B cell (primary cell): ENCODE measurements at regions not wholly inside any gene's neighbourhood (a gene's known extent, or its start where the extent isn't known, plus 50 kb on each side); places are given as distances from the start of the nearest gene placed in this dataset.

Source experiments
- ATAC-seq: fragments of 200-7000 bp; cut with Tn5 transposase; one replicate; pipeline ENCODE4 v1.10.0; 2021; ENCODE audit warnings: low read depth, mild to moderate bottlenecking, moderate number of reproducible peaks, moderate library complexity
- CTCF ChIA-PET: fragments of 350-600 bp; sonication (Branson Sonifier 250); formaldehyde crosslinking; loops from one replicate; lab custom pipeline; 2021; ENCODE audit warnings: antibody characterized with exemption, inconsistent platforms; lab: Charles Lee
- POLR2A ChIA-PET: fragments of 350-600 bp; sonication (Branson Sonifier 250); formaldehyde crosslinking; loops from one replicate; lab custom pipeline; 2021; ENCODE audit warnings: antibody characterized with exemption; lab: Charles Lee
- DNase-seq: peaks from one replicate; pipeline ENCODE4 v3.0.0; 2013
- H2AFZ ChIP-seq: 2 replicates; pipeline ENCODE4 v1.6.1; 2012; ENCODE audit warnings: mild to moderate bottlenecking, low read depth, low read length; ENCODE audit not compliant: insufficient read depth, poor library complexity, severe bottlenecking
- H3K27ac ChIP-seq, 2 donors: 1 replicate in 1 of 2; 2 replicates in 1 of 2; pipeline ENCODE4 v1.5.1; 2012 to 2013; ENCODE audit warnings: low read length in 2 of 2, mild to moderate bottlenecking in 2 of 2, moderate library complexity in 1 of 2
- H3K27me3 ChIP-seq, 4 experiments: fragments of 200-600 bp in 1 of 4; sonication (generic) in 1 of 4; replicated peaks in 1 of 4; 1 replicate in 2 of 4; 2 replicates in 2 of 4; pipeline versions ENCODE4 v1.6.1 to v1.7.0; 2013 to 2016; ENCODE audit warnings: low read length in 3 of 4, mild to moderate bottlenecking in 2 of 4, mixed read lengths in 1 of 4, moderate library complexity in 1 of 4; ENCODE audit not compliant: insufficient read depth in 4 of 4, control insufficient read depth in 3 of 4; ENCODE audit errors: control extremely low read depth in 1 of 4
- H3K36me3 ChIP-seq, 2 experiments: replicated peaks in 1 of 2; 1 replicate in 1 of 2; 2 replicates in 1 of 2; pipeline versions ENCODE4 v1.6.1 to v1.7.1; 2013; ENCODE audit warnings: low read length in 1 of 2; ENCODE audit not compliant: insufficient read depth in 2 of 2, control insufficient read depth in 1 of 2; ENCODE audit errors: control extremely low read depth in 1 of 2, extremely low read depth in 1 of 2
- H3K4me1 ChIP-seq, 2 donors: fragments of 200-600 bp in 1 of 2; sonication (generic) in 1 of 2; 1 replicate in 1 of 2; 2 replicates in 1 of 2; pipeline versions ENCODE4 v1.5.1 to v1.6.1; 2013 to 2017; ENCODE audit warnings: low read length in 2 of 2; ENCODE audit not compliant: control insufficient read depth in 2 of 2, insufficient read depth in 2 of 2
- H3K4me2 ChIP-seq: replicated peaks from 2 replicates; pipeline ENCODE3; 2012; ENCODE audit warnings: mild to moderate bottlenecking, low read depth, low read length; ENCODE audit not compliant: poor library complexity, severe bottlenecking
- H3K4me3 ChIP-seq, 5 experiments: fragments of 200-600 bp in 1 of 5; sonication (generic) in 1 of 5; 1 replicate in 3 of 5; 2 replicates in 2 of 5; pipeline versions ENCODE4 v1.5.1 to v1.7.0; 2011 to 2016; ENCODE audit warnings: low read length in 4 of 5, mild to moderate bottlenecking in 4 of 5, low read depth in 2 of 5, control low read depth in 1 of 5, moderate library complexity in 1 of 5; ENCODE audit not compliant: insufficient read depth in 1 of 5; ENCODE audit errors: control extremely low read depth in 1 of 5, extremely low read depth in 1 of 5
- H3K79me2 ChIP-seq: fragments of 200-600 bp; sonication (generic); one replicate; pipeline ENCODE4 v1.6.0; 2016; ENCODE audit warnings: low read length; ENCODE audit not compliant: control insufficient read depth, insufficient read depth
- H3K9ac ChIP-seq: fragments of 200-600 bp; sonication (generic); 2 replicates; pipeline ENCODE4 v1.6.1; 2017; ENCODE audit warnings: mild to moderate bottlenecking, low read length, moderate library complexity
- H3K9me3 ChIP-seq, 3 donors: one replicate each; pipeline versions ENCODE4 v1.6.1 to v1.7.1; 2013; ENCODE audit warnings: low read length in 2 of 3; ENCODE audit not compliant: control insufficient read depth in 2 of 3, insufficient read depth in 1 of 3; ENCODE audit errors: control extremely low read depth in 1 of 3
- H4K20me1 ChIP-seq: 2 replicates; pipeline ENCODE4 v1.6.0; 2012; ENCODE audit warnings: mild to moderate bottlenecking, low read length; ENCODE audit not compliant: insufficient read depth, control insufficient read depth, poor library complexity, severe bottlenecking
- H3K27ac Mint-ChIP-seq: one replicate; pipeline ENCODE4 v1.8.0; 2021; ENCODE audit warnings: mixed read lengths
- H3K27me3 Mint-ChIP-seq: one replicate; pipeline ENCODE4 v1.8.0; 2021; ENCODE audit warnings: mixed read lengths
- H3K4me1 Mint-ChIP-seq: one replicate; pipeline ENCODE4 v1.8.0; 2021; ENCODE audit warnings: mixed read lengths
- H3K4me3 Mint-ChIP-seq: one replicate; pipeline ENCODE4 v1.8.0; 2021; ENCODE audit warnings: mixed read lengths
- H3K9me3 Mint-ChIP-seq: one replicate; pipeline ENCODE4 v1.8.0; 2022; ENCODE audit warnings: mixed read lengths; ENCODE audit not compliant: insufficient read depth
- CTCF ChIP-seq: fragments of 200-600 bp; IDR thresholded peaks from one replicate; pipeline ENCODE4 v1.8.0; 2022; ENCODE audit warnings: antibody characterized with exemption, mild to moderate bottlenecking
- EZH2 ChIP-seq: IDR thresholded peaks from 2 replicates; pipeline ENCODE4 v1.6.1; 2012; ENCODE audit warnings: borderline replicate concordance, low read depth, mild to moderate bottlenecking, moderate library complexity, low read length; ENCODE audit not compliant: insufficient read depth, poor library complexity, severe bottlenecking
- WGBS: methylation state at CpG from one replicate; pipeline ENCODE4 v1.1.5; 2013; ENCODE audit warnings: missing lambda C conversion rate; ENCODE audit not compliant: insufficient coverage; 5-methylcytosine and 5-hydroxymethylcytosine counted together
- intact Hi-C: fragments of 100-400 bp; cut with micrococcal nuclease; formaldehyde crosslinking; loops from one replicate; pipeline ENCODE4 v1.10.0; 2022

DNA sequence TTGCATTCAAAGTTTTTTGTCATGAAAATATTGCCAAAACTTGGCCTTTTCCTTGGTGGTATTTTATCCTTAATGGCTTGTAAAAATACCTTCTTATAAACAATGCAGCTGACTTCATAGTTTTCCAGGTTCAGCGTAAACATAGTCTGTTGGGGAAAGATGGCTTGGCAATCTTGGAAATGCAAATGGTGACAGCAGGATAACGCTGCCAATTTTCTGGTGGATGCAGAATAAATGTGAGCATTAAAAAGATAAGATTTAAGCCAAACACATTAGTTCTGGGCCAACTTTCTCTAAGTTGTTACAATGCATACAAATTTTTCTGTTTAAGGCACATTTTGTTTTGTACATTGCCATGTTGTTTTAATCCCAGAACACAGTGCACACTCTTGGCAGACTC lies 147.0 kb upstream of the POU1F1 start:
- H3K4me3 Mint-ChIP-seq, result no peak overlapping the region
- ATAC-seq, result no peak
- Histone ChIP-seq H3K4me3 (no peak overlapping the region), H3K9ac (no peak overlapping the region), H3K27me3 (no peaks in the 10 kb centered on the region), H3K4me1 (no peaks in the 10 kb centered on the region), H2AFZ (no peak overlapping the region), H4K20me1 (no peaks in the 10 kb centered on the region), H3K36me3 (no peaks in the 10 kb centered on the region), H3K4me2 (no peak overlapping the region), H3K9me3 (no peaks in the 10 kb centered on the region), H3K27ac (no peak overlapping the region), H3K79me2 (no peaks in the 10 kb centered on the region)
- ChIA-PET POLR2A (no interaction called here), CTCF (no interaction called here)
- no peaks in the 10 kb centered on the region for H3K4me1 Mint-ChIP-seq
- H3K27ac Mint-ChIP-seq, result no peak overlapping the region
- no CpG with 5 or more reads among the region's 2 CpGs for WGBS
- no peaks in the 10 kb centered on the region for H3K27me3 Mint-ChIP-seq
- intact Hi-C loops, result no loop called here
- TF ChIP-seq EZH2, result no peak
- no peak for TF ChIP-seq CTCF
- no peak for DNase-seq
- no peaks in the 10 kb centered on the region for H3K9me3 Mint-ChIP-seq

- intact Hi-C loops, result no loop called here
- no peak for DNase-seq
- Mint-ChIP-seq H3K27me3 (no peaks in the 10 kb centered on the region), H3K9me3 (no peaks in the 10 kb centered on the region), H3K27ac (no peak overlapping the region), H3K4me3 (no peak overlapping the region), H3K4me1 (no peaks in the 10 kb centered on the region)
- ChIA-PET POLR2A (no interaction called here), CTCF (no interaction called here)
- no peak for ATAC-seq
- Histone ChIP-seq H3K27ac (no peak overlapping the region), H3K9me3 (no peaks in the 10 kb centered on the region), H3K79me2 (no peaks in the 10 kb centered on the region), H3K4me1 (no peaks in the 10 kb centered on the region), H3K36me3 (no peaks in the 10 kb centered on the region), H3K27me3 (no peaks in the 10 kb centered on the region), H3K4me2 (no peak overlapping the region), H4K20me1 (no peaks in the 10 kb centered on the region), H2AFZ (no peak overlapping the region), H3K4me3 (no peak overlapping the region), H3K9ac (no peak overlapping the region)
- TF ChIP-seq CTCF (no peak), EZH2 (no peak)
Measured at GRCh38 chr3:87422333-87422732, 145.9 kb upstream of the POU1F1 start.
